Thyroid gland (tissue), 4 donors: ENCODE measurements at regions not wholly inside any gene's neighbourhood (a gene's known extent, or its start where the extent isn't known, plus 50 kb on each side); places are given as distances from the start of the nearest gene placed in this dataset.

Source experiments
- CTCF ChIP-seq, 6 experiments: fragments of 200-600 bp in 3 of 6; fragments of 450-650 bp in 3 of 6; sonication (generic) in 3 of 6; IDR thresholded peaks; one replicate each; pipeline ENCODE4 v1.5.1; 2016 to 2019; ENCODE audit warnings: antibody characterized with exemption in 6 of 6, mild to moderate bottlenecking in 2 of 6, inconsistent platforms in 1 of 6, moderate library complexity in 1 of 6
- POLR2A ChIP-seq, 2 donors: fragments of 450-650 bp; IDR thresholded peaks; one replicate each; pipeline ENCODE4 v1.6.1; 2017; ENCODE audit warnings: antibody characterized with exemption in 2 of 2, mild to moderate bottlenecking in 2 of 2, moderate library complexity in 1 of 2

- TF ChIP-seq CTCF (IDR thresholded peaks at IDR 0.05) (no peak), POLR2A (IDR thresholded peaks at IDR 0.05) (no peak)
Observed at GRCh38 chr4:56276547-56276946, 110.7 kb downstream of the AASDH start.
